Lower leg skin (tissue), 4 donors: ENCODE measurements at regions not wholly inside any gene's neighbourhood (a gene's known extent, or its start where the extent isn't known, plus 50 kb on each side); places are given as distances from the start of the nearest gene placed in this dataset.

ENCODE experiments used
- DNase-seq, 2 donors: peaks; one replicate each; pipeline ENCODE4 v3.0.0-alpha.2; 2019; ENCODE audit warnings: low spot score in 2 of 2
- H3K4me3 ChIP-seq: fragments of 200-600 bp; sonication (generic); 2 replicates; pipeline ENCODE4 v1.5.1; 2017; ENCODE audit warnings: mild to moderate bottlenecking, low read depth; ENCODE audit not compliant: poor library complexity, severe bottlenecking
- POLR2A ChIP-seq, 2 donors: fragments of 450-650 bp; IDR thresholded peaks; one replicate each; pipeline ENCODE4 v1.6.1; 2016 to 2017; ENCODE audit warnings: antibody characterized with exemption in 2 of 2, mild to moderate bottlenecking in 1 of 2, moderate library complexity in 1 of 2
- WGBS, 2 donors: methylation state at CpG; one replicate each; pipeline ENCODE4 v1.1.5; 2018; 5-methylcytosine and 5-hydroxymethylcytosine counted together
- intact Hi-C: fragments of 100-400 bp; cut with DNase I; formaldehyde crosslinking; loops from one replicate; pipeline ENCODE4 v1.15.0; 2023; ENCODE audit warnings: low total_unique reads
- TF ChIP-seq, protein P1 (sequence below), 3 donors: fragments of 450-650 bp; IDR thresholded peaks; one replicate each; pipeline ENCODE4 v1.5.1; 2016; ENCODE audit warnings: antibody characterized with exemption in 3 of 3, mild to moderate bottlenecking in 3 of 3, moderate library complexity in 2 of 3

- 59% methylated on average over 2 of the region's 2 CpGs for WGBS, 2 donors
- intact Hi-C loops, result no loop called here
- DNase-seq, result no peak
- H3K4me3 ChIP-seq, result no peak overlapping the region
- TF ChIP-seq, protein P1, sequence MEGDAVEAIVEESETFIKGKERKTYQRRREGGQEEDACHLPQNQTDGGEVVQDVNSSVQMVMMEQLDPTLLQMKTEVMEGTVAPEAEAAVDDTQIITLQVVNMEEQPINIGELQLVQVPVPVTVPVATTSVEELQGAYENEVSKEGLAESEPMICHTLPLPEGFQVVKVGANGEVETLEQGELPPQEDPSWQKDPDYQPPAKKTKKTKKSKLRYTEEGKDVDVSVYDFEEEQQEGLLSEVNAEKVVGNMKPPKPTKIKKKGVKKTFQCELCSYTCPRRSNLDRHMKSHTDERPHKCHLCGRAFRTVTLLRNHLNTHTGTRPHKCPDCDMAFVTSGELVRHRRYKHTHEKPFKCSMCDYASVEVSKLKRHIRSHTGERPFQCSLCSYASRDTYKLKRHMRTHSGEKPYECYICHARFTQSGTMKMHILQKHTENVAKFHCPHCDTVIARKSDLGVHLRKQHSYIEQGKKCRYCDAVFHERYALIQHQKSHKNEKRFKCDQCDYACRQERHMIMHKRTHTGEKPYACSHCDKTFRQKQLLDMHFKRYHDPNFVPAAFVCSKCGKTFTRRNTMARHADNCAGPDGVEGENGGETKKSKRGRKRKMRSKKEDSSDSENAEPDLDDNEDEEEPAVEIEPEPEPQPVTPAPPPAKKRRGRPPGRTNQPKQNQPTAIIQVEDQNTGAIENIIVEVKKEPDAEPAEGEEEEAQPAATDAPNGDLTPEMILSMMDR (IDR thresholded peaks at IDR 0.05), result no peak
- no peak for TF ChIP-seq POLR2A (IDR thresholded peaks at IDR 0.05)
Observed at GRCh38 chr1:37237948-37238347, 203.6 kb upstream of the GRIK3 start.

- no peak for DNase-seq
- TF ChIP-seq, protein P1 (IDR thresholded peaks at IDR 0.05), result no peak
- no peak for TF ChIP-seq POLR2A (IDR thresholded peaks at IDR 0.05)
- WGBS, 2 donors, result 52 to 61% methylated on average over 11 of the region's 11 CpGs
- no peak overlapping the region for H3K4me3 ChIP-seq
- intact Hi-C loops, result no loop called here
Observed at GRCh38 chr1:37238364-37239224, 204.3 kb upstream of the GRIK3 start.

- TF ChIP-seq, protein P1 (IDR thresholded peaks at IDR 0.05), result no peak
- TF ChIP-seq POLR2A (IDR thresholded peaks at IDR 0.05), result no peak
- no peak for DNase-seq
- WGBS, 2 donors, result 52 to 56% methylated on average over 4 of the region's 4 CpGs
- intact Hi-C loops, result no loop called here
- H3K4me3 ChIP-seq, result no peak overlapping the region
Observed at GRCh38 chr1:37239225-37239740, 205.0 kb upstream of the GRIK3 start.

GRCh38 chr1:37240897-37241296 lies 206.6 kb upstream of the GRIK3 start:
- TF ChIP-seq POLR2A (IDR thresholded peaks at IDR 0.05), result no peak
- TF ChIP-seq, protein P1 (IDR thresholded peaks at IDR 0.05), result no peak
- intact Hi-C loops, result no loop called here
- no peak for DNase-seq
- 24 to 39% methylated on average over 13 to 15 of the region's 15 CpGs for WGBS, 2 donors
- no peak overlapping the region for H3K4me3 ChIP-seq

DNA sequence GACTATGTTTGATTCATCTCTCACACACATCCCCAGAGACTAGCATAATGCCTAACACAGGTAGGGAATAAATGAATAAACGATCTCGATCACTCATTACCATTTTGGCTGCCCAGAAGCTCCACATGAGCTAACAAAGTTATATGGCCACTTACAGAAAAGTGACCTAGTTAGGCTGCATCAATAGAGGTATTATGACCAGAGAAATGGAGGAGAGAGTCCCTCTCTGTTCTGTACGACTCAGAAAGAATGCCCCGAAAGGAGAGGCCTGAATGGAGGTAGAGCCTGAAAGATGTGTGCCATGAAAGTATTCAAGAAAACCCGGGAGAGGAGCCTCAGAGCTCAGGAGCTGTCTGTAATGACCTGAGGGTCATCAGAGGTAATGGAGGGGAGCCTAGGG lies 208.2 kb upstream of the GRIK3 start:
- WGBS, 2 donors, result 67 to 73% methylated on average over 5 of the region's 5 CpGs
- no peak overlapping the region for H3K4me3 ChIP-seq
- DNase-seq, result no peak
- TF ChIP-seq, protein P1 (IDR thresholded peaks at IDR 0.05), result no peak
- no peak for TF ChIP-seq POLR2A (IDR thresholded peaks at IDR 0.05)
- intact Hi-C loops, result no loop called here
